Stimulated activated CD4-positive, alpha-beta T cell treated with anti-CD3 and anti-CD28 coated beads, Interleukin-2, amount 100 ng/mL, for 48 hours (primary cell): ENCODE measurements at regions not wholly inside any gene's neighbourhood (a gene's known extent, or its start where the extent isn't known, plus 50 kb on each side); places are given as distances from the start of the nearest gene placed in this dataset.
"Not testable (repeated sequence)": the region's sequence is repeated elsewhere in the genome, so short reads cannot be mapped to it uniquely, and the experiment has no call there.

Source experiments
- DNase-seq, 2 donors: peaks; one replicate each; pipeline ENCODE4 v3.0.0-alpha.2; 2020

- DNase-seq, result not testable (repeated sequence)
These were observed 188.2 kb upstream of the PLGLB2 start for GRCh38 chr2:87559735-87560134.

- DNase-seq, result not testable (repeated sequence)
These were observed 182.8 kb upstream of the PLGLB2 start for GRCh38 chr2:87565116-87565515.

- DNase-seq, result not testable (repeated sequence)
These were observed 181.4 kb upstream of the PLGLB2 start for GRCh38 chr2:87566531-87566930.

GRCh38 chr2:87567093-87567492 is 180.8 kb upstream of the PLGLB2 start:
- DNase-seq, result not testable (repeated sequence)

GRCh38 chr2:87567912-87568311 is 180.0 kb upstream of the PLGLB2 start:
- DNase-seq, result not testable (repeated sequence)

DNA sequence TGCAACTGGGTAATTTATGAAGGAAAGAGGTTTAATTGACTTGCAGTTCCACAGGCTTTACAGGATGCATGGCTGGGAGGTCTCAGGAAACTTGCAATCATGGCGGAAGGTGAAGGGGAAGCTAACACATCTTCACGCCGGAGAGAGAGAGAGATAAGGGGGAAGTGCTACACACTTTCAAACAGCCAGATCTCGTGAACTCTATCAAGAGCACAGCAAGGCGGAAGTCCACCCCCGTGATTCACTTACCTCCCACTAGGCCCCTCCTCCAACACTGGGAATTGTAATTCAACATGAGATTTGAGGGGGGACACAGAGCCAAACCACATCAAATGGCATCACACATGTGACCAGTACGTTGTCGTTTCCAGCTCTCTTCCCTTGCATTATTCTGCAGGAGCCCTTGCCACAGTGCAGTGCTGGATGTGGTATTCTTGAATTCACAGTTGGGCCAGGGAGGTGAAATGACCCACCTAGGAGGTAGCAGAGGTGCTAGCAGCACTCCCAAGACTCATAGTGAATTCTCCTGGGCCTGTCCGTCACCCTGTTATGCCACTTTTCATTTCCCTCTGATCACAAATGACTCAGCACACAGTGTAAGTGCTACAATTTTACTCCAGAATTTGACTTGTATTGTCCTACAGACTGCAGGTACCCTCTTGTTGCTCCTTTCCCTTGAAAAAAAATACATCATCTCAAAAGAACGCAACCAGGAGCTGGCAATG is 179.2 kb upstream of the PLGLB2 start:
- not testable (repeated sequence) for DNase-seq

- not testable (repeated sequence) for DNase-seq
These were observed 178.0 kb upstream of the PLGLB2 start for GRCh38 chr2:87569689-87570397.

DNA sequence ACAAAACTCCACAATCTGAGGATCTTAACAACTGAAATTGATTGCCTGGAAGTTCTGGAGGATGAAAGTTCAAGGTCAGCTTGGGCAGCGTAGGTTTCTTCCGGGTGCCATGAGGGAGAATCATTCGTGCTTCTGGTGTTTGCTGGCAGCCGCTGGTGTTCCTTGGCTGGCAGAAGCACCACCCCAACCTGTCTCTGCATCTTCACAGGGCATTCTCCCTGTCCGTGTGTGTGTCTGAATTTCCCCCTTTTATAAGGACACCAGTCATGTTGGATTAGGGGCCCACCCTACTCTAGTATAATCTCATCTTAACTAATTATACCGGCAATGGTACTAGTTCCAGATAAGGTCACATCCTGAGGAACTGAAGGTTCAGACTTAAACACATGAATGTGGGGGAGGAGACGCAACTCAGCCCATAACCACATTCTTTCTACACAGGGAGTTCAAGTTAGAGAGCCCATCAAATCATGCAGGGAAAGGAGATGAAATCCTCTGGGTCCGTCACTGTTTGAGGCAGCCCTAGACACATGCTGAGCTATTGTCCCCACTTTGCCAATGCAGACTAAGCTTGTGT is 175.9 kb upstream of the PLGLB2 start:
- DNase-seq, result not testable (repeated sequence)

DNA sequence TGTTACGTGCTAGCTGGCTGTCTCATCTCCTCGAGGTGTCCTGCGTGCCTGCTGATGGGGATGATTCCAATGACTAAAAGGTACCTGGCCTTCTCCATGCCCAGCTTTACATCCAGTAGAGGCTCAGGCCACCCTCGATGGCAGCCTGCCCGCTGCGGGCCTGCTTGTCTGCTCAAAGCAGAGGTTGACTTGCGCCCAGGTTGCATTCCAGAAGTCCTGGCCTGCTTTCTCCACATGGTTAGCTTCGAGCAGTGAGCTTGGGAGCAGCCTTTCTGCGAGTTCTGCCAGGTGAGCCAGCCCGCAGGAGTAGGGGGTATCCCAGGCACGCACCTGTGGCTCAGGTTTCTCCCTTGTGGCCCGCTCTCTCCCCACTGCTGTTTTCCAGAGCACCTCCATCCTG is 175.0 kb upstream of the PLGLB2 start:
- not testable (repeated sequence) for DNase-seq

GRCh38 chr2:87573386-87574192 is 174.3 kb upstream of the PLGLB2 start:
- not testable (repeated sequence) for DNase-seq

DNA sequence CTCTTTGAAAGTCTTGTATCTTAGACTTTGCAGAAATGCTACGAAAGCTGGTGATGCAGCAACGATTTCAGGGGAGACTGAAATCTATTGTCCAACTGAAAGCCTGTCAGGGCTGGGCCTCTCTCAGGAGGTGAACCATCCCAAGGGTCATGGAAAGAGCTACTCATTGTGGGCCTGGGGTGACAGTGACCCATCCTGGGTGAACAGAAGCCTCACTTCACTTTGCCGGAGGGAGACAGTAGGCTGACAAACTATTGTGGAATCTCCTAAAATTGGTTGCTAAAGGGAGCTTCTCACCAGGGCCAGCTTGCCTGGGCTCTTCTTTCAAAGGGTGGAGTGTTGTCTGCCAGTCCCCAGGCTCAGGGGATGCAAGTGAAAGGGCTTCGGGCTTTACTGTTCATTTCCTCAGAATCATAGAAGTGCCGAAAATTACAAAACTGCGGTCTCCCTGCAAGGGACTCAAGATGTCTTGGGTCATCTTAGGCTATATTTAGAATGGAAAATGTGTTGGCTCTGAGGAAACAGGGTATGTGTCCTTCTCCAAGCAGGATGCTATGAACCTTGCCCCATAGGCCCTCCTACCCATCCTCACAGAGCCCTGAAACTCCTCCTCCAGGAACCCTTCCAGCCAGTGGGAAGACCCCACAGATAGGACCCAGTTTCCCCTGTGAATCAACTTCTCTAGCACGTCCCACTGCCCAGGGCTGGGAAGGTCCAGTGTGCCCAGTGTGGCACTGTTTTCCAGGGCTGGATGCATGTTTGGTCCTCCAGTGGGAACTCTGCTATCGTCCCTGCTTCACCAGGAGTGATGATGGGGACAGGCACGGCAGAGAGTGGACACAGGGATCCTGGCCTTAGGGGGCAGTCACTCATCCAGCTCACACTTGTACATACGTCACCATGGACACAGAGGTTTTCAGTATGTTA is 173.4 kb upstream of the PLGLB2 start:
- not testable (repeated sequence) for DNase-seq

GRCh38 chr2:87575138-87575537 is 172.7 kb upstream of the PLGLB2 start:
- not testable (repeated sequence) for DNase-seq

- DNase-seq, result not testable (repeated sequence)
These were observed 170.5 kb upstream of the PLGLB2 start for GRCh38 chr2:87577358-87577757.

GRCh38 chr2:87582152-87582551 is 165.7 kb upstream of the PLGLB2 start:
- not testable (repeated sequence) for DNase-seq

GRCh38 chr2:87582579-87582978 is 165.3 kb upstream of the PLGLB2 start:
- not testable (repeated sequence) for DNase-seq

GRCh38 chr2:87583370-87583769 is 164.5 kb upstream of the PLGLB2 start:
- DNase-seq, result not testable (repeated sequence)

- not testable (repeated sequence) for DNase-seq
These were observed 164.1 kb upstream of the PLGLB2 start for GRCh38 chr2:87583803-87584202.

GRCh38 chr2:87584268-87584906 is 163.5 kb upstream of the PLGLB2 start:
- not testable (repeated sequence) for DNase-seq

DNA sequence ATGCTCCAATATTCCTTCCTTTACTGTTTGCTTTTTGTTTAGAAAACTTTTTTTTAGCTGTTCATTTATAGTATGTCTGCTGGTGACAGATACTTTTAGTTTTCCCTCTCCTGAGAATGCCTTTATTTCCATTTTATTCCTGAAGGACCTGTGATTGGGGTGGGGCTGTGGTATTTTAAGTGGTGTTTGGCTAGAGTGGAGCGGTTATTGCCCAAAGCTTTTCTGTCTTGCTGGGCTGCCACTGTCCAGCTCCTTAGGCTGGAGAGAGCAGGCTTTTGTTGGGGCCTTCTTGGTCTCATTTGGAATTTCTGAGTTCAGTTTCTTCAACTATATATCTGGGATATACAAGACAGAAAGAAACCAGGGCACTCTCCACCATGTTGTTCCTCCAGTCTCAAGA is 160.0 kb upstream of the PLGLB2 start:
- not testable (repeated sequence) for DNase-seq

DNA sequence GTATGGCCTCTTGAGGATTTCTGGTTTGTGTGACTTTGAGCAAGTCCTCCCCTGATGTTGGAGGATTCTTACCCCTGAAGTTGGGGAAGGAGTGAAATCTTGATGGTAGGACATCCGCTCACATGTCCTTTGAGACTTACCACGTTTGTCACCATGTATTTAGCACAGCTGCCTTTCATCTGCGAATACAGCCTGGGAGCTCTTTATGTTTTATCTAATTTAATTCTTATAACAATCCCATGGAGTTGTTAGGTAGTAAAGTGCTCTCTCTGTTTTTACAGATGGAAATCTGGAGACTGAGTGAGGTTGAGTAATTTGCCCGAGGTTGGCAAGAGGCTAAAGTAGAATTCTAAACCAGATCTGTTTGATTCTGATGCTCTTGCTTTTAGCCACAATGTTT is 154.9 kb upstream of the PLGLB2 start:
- DNase-seq, result not testable (repeated sequence)
